Peyer's patch (tissue), 4 donors: ENCODE measurements at regions not wholly inside any gene's neighbourhood (a gene's known extent, or its start where the extent isn't known, plus 50 kb on each side); places are given as distances from the start of the nearest gene placed in this dataset.
"Not testable (repeated sequence)": the region's sequence is repeated elsewhere in the genome, so short reads cannot be mapped to it uniquely, and the experiment has no call there.

Experiments used
- DNase-seq, 3 donors: peaks; one replicate each; pipeline ENCODE4 v3.0.0-alpha.2; 2017 to 2019
- H3K27ac ChIP-seq, 4 donors: fragments of 200-600 bp; sonication (generic); one replicate each; pipeline ENCODE4 v1.5.1; 2016 to 2019
- H3K27me3 ChIP-seq, 2 donors: fragments of 200-600 bp; sonication (generic); one replicate each; pipeline ENCODE4 v1.5.1; 2019
- H3K36me3 ChIP-seq, 3 donors: fragments of 200-600 bp; sonication (generic); one replicate each; pipeline ENCODE4 v1.5.1; 2016 to 2019
- H3K4me1 ChIP-seq, 4 donors: fragments of 200-600 bp; sonication (generic); one replicate each; pipeline ENCODE4 v1.5.1; 2016 to 2019
- H3K4me3 ChIP-seq, 4 donors: fragments of 200-600 bp; sonication (generic); 1 replicate in 3 of 4; 2 replicates in 1 of 4; pipeline ENCODE4 v1.5.1; 2016 to 2019; ENCODE audit warnings: mild to moderate bottlenecking in 1 of 4
- H3K9me3 ChIP-seq, 4 donors: fragments of 200-600 bp; sonication (generic); one replicate each; pipeline ENCODE4 v1.5.1; 2016 to 2019; ENCODE audit warnings: mild to moderate bottlenecking in 1 of 4
- POLR2A ChIP-seq, 2 donors: fragments of 450-650 bp; IDR thresholded peaks; one replicate each; pipeline ENCODE4 v1.5.1; 2017; ENCODE audit warnings: antibody characterized with exemption in 2 of 2, mild to moderate bottlenecking in 2 of 2, moderate library complexity in 2 of 2
- TF ChIP-seq, protein P1 (sequence below), 6 experiments: fragments of 450-650 bp in 4 of 6; fragments of 200-600 bp in 2 of 6; sonication (generic) in 1 of 6; IDR thresholded peaks; one replicate each; pipeline ENCODE4 v1.5.1; 2017 to 2019; ENCODE audit warnings: antibody characterized with exemption in 6 of 6, mild to moderate bottlenecking in 3 of 6, moderate library complexity in 1 of 6

GRCh38 chrX:41019041-41019392, 66.2 kb upstream of the USP9X start:
- no peaks in the 10 kb centered on the region for H3K27me3 ChIP-seq
- no peak for DNase-seq
- H3K27ac ChIP-seq, result no peak overlapping the region
- no peak overlapping the region for H3K4me3 ChIP-seq
- H3K4me1 ChIP-seq, result no peaks in the 10 kb centered on the region
- TF ChIP-seq, protein P1, sequence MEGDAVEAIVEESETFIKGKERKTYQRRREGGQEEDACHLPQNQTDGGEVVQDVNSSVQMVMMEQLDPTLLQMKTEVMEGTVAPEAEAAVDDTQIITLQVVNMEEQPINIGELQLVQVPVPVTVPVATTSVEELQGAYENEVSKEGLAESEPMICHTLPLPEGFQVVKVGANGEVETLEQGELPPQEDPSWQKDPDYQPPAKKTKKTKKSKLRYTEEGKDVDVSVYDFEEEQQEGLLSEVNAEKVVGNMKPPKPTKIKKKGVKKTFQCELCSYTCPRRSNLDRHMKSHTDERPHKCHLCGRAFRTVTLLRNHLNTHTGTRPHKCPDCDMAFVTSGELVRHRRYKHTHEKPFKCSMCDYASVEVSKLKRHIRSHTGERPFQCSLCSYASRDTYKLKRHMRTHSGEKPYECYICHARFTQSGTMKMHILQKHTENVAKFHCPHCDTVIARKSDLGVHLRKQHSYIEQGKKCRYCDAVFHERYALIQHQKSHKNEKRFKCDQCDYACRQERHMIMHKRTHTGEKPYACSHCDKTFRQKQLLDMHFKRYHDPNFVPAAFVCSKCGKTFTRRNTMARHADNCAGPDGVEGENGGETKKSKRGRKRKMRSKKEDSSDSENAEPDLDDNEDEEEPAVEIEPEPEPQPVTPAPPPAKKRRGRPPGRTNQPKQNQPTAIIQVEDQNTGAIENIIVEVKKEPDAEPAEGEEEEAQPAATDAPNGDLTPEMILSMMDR (IDR thresholded peaks at IDR 0.05), result no peak
- TF ChIP-seq POLR2A (IDR thresholded peaks at IDR 0.05), result no peak
- H3K9me3 ChIP-seq, result no peaks in the 10 kb centered on the region
- no peaks in the 10 kb centered on the region for H3K36me3 ChIP-seq

DNA sequence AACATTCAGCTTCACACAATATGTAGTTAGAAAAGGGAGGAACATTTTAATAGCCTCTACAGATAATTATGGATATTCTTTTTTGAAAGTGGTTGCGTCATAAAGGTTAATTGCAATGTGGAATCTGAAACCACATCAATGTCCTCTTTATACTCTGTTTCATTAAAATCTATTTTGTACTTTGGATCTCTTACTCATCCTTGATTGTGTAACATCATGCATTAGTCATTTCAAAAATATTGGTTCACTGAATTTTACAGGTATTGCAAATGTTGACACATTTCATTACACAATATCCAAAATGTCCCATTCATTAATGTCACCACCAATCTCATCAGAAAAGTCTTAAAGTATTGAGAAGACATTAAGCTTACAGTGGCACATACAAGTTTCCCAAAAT, 62.7 kb upstream of the USP9X start:
- DNase-seq, result no peak
- no peak overlapping the region for H3K27ac ChIP-seq
- no peaks in the 10 kb centered on the region for H3K9me3 ChIP-seq
- TF ChIP-seq, protein P1 (IDR thresholded peaks at IDR 0.05), result no peak
- no peak for TF ChIP-seq POLR2A (IDR thresholded peaks at IDR 0.05)
- no peaks in the 10 kb centered on the region for H3K27me3 ChIP-seq
- peaks cover 0 to 2% (median 0%) of the 10 kb centered on the region in 4 donors for H3K4me1 ChIP-seq
- no peak overlapping the region for H3K4me3 ChIP-seq
- H3K36me3 ChIP-seq, result no peaks in the 10 kb centered on the region

- H3K4me1 ChIP-seq, result peaks cover 0 to 5% (median 0%) of the 10 kb centered on the region in 4 donors
- H3K27me3 ChIP-seq, result no peaks in the 10 kb centered on the region
- no peaks in the 10 kb centered on the region for H3K9me3 ChIP-seq
- no peaks in the 10 kb centered on the region for H3K36me3 ChIP-seq
- no peak overlapping the region for H3K27ac ChIP-seq
- TF ChIP-seq POLR2A (IDR thresholded peaks at IDR 0.05), result no peak
- TF ChIP-seq, protein P1 (IDR thresholded peaks at IDR 0.05), result no peak
- H3K4me3 ChIP-seq, result no peak overlapping the region
- no peak for DNase-seq
These were observed 62.1 kb upstream of the USP9X start for GRCh38 chrX:41023098-41023497.

- H3K27ac ChIP-seq, H3K9me3 ChIP-seq, H3K36me3 ChIP-seq, H3K4me3 ChIP-seq, H3K4me1 ChIP-seq, DNase-seq, H3K27me3 ChIP-seq: not testable (repeated sequence)
- TF ChIP-seq, protein P1 (IDR thresholded peaks at IDR 0.05), result peak in 3 of 6 experiments; percentile 44 to 53 (median 50)
These were observed 60.9 kb upstream of the USP9X start for GRCh38 chrX:41024335-41024734.

DNA sequence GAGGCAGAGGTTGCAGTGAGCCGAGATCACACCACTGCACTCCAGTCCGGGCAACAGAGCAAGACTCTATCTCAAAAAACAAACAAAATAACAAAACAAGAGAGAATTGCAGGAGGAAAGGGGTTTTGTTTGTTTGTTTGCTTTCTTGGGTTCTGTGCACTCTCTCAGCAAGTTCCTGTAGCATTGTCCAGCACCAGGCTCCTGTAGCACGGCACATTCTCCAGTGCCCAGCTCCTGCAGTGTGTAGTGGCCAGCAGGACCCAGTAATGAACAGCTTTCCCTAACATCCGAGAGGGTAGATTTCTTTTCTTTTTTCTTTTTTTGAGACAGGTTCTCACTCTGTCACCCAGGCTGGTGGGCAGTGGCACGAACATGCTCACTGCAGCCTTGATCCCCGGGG, 60.5 kb upstream of the USP9X start:
- no peak overlapping the region for H3K27ac ChIP-seq
- no peak overlapping the region for H3K4me3 ChIP-seq

More for the DNA sequence above, 60.5 kb upstream of the USP9X start:
- no peaks in the 10 kb centered on the region for H3K9me3 ChIP-seq
- no peaks in the 10 kb centered on the region for H3K36me3 ChIP-seq
- no peak for DNase-seq
- no peaks in the 10 kb centered on the region for H3K27me3 ChIP-seq
- TF ChIP-seq, protein P1 (IDR thresholded peaks at IDR 0.05), result no peak
- no peak for TF ChIP-seq POLR2A (IDR thresholded peaks at IDR 0.05)
- H3K4me1 ChIP-seq, result peaks cover 0 to 5% (median 0%) of the 10 kb centered on the region in 4 donors
